WERI-Rb-1 (cell line): ENCODE measurements at regions not wholly inside any gene's neighbourhood (a gene's known extent, or its start where the extent isn't known, plus 50 kb on each side); places are given as distances from the start of the nearest gene placed in this dataset.

Experiments
- DNase-seq: peaks from one replicate; pipeline ENCODE4 v3.0.0-alpha.2; 2020
- H3K27ac ChIP-seq: fragments of 250-450 bp; sonication (Bioruptor Pico); 2 replicates; pipeline ENCODE4 v1.5.1; 2020; ENCODE audit warnings: mild to moderate bottlenecking, moderate library complexity
- H3K27me3 ChIP-seq: fragments of 250-450 bp; sonication (Bioruptor Pico); 2 replicates; pipeline ENCODE4 v1.5.1; 2021; ENCODE audit warnings: mild to moderate bottlenecking, low read depth, moderate library complexity; ENCODE audit not compliant: insufficient read depth, severe bottlenecking
- H3K36me3 ChIP-seq: fragments of 250-450 bp; sonication (Bioruptor Pico); 2 replicates; pipeline ENCODE4 v1.5.1; 2020; ENCODE audit warnings: mild to moderate bottlenecking, moderate library complexity
- H3K4me3 ChIP-seq: 2 replicates; pipeline ENCODE4 v1.5.1; 2011; ENCODE audit warnings: low read depth, mild to moderate bottlenecking, control low read depth, low read length
- H3K9me3 ChIP-seq: fragments of 250-450 bp; sonication (Bioruptor Pico); 2 replicates; pipeline ENCODE4 v1.5.1; 2021; ENCODE audit warnings: mild to moderate bottlenecking, moderate library complexity; ENCODE audit not compliant: severe bottlenecking
- TF ChIP-seq, protein P1 (sequence below): IDR thresholded peaks from 2 replicates; pipeline ENCODE4 v1.5.1; 2011; ENCODE audit warnings: low read depth, mild to moderate bottlenecking, control low read depth, inconsistent platforms, low read length

DNA sequence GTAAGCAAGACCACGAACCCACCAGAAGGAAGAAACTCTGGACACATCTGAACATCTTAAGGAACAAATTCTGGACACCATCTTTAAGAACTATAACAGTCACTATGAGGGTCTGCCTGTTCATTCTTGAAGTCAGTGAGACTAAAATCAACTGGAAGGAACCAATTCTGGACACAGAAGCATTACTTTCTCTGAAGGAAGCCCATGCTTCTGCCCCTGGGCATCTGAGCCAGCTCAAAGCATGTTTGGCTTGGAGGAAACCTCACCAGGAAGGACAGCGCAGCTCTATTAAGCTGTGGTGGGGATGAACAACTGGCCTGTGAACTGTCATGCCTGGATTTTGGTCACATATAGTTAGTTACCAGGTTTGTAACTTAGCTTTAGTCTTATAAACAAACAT, 132.4 kb upstream of the GDF10 start:
- TF ChIP-seq, protein P1, sequence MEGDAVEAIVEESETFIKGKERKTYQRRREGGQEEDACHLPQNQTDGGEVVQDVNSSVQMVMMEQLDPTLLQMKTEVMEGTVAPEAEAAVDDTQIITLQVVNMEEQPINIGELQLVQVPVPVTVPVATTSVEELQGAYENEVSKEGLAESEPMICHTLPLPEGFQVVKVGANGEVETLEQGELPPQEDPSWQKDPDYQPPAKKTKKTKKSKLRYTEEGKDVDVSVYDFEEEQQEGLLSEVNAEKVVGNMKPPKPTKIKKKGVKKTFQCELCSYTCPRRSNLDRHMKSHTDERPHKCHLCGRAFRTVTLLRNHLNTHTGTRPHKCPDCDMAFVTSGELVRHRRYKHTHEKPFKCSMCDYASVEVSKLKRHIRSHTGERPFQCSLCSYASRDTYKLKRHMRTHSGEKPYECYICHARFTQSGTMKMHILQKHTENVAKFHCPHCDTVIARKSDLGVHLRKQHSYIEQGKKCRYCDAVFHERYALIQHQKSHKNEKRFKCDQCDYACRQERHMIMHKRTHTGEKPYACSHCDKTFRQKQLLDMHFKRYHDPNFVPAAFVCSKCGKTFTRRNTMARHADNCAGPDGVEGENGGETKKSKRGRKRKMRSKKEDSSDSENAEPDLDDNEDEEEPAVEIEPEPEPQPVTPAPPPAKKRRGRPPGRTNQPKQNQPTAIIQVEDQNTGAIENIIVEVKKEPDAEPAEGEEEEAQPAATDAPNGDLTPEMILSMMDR = no peak
- no peak overlapping the region for H3K4me3 ChIP-seq
- H3K27ac ChIP-seq = no peak overlapping the region
- H3K27me3 ChIP-seq = no peaks in the 10 kb centered on the region
- no peak for DNase-seq
- no peaks in the 10 kb centered on the region for H3K36me3 ChIP-seq
- H3K9me3 ChIP-seq = peaks cover 19% of the 10 kb centered on the region

- Histone ChIP-seq H3K27me3 (no peaks in the 10 kb centered on the region), H3K4me3 (no peak overlapping the region), H3K9me3 (peaks cover 19% of the 10 kb centered on the region), H3K27ac (no peak overlapping the region), H3K36me3 (no peaks in the 10 kb centered on the region)
- no peak for DNase-seq
- TF ChIP-seq, protein P1 = no peak
Measured at GRCh38 chr10:47169581-47169980, 130.4 kb upstream of the GDF10 start.

DNA sequence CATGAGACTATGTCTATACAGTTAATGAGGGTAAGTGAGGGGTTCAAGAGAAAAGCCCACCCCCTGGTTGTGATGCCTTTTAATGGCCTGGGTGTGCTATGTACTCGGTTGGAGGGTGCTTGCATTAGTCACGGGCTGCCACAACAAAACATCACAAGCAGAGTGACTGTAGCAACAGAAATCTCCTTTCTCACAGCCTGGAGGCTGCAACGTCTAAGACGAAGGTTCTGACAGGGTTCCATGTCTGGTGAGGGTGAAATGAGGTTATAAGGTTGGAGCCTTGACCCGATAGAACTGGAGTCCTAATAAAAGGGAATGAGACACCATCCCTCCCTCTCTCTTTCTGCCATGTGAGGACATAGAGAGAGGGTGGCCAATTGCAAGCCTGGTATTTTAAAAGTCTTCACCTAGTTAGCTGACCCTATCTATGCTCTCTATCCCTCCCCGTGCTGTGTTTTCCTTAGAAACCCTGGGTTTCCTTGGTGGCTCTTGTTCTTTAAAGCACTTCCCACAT, 126.0 kb upstream of the GDF10 start:
- DNase-seq = no peak
- TF ChIP-seq, protein P1 = no peak
- no peaks in the 10 kb centered on the region for H3K27me3 ChIP-seq

DNA sequence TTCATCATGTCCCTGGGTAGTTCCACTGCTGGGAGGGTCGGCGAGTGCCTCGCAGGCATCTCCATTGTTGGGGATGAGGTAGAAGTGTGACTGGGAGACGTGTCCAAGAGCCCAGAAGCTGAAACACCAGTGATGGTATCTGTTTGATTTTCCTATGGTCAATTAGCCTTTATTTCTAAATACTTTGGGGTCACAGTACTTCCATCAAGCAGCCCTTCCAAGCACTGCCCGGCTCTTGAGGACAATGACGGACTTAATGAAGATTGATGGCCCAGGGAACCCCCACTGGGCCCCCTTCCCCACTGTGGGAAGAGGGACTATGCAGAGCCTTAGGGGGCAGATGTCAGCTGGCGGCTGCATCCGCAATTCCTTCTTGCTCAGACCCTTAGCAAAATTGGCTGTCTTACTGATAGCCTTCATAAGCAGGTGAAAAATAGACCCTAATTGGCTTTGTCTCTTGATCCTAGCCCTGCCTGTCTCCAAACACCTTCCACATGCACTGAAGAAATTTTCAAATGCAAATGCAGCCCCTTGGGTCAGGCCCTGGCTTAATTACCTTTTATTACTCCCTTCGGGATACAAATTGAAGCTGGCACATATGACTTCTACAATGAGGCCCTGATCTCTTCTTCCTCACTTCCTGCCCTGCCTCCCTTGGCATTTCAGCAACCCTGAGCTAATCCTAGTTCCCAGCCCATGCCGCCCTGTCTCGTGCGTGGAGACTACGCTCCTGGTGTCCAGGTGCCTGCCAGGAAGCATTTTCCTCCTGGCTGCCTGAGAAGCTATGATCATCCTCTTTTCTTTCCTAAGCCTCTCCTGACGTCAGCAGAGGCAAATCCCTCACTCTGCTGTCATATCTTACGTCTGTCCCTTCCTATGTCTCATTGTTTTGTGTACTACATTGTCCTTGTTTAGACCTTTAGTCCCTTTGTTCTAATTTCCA, 124.5 kb upstream of the GDF10 start:
- Histone ChIP-seq H3K9me3 (peaks cover 6% of the 10 kb centered on the region), H3K27me3 (no peaks in the 10 kb centered on the region), H3K4me3 (peak overlapping the region; percentile 39), H3K27ac (peak overlapping the region; percentile 94), H3K36me3 (no peaks in the 10 kb centered on the region)
- DNase-seq = peak; percentile 92
- TF ChIP-seq, protein P1 = no peak

More for the DNA sequence above, 126.0 kb upstream of the GDF10 start:
- Histone ChIP-seq H3K27ac (peak overlapping the region; percentile 94), H3K9me3 (peaks cover 17% of the 10 kb centered on the region), H3K36me3 (no peaks in the 10 kb centered on the region), H3K4me3 (no peak overlapping the region)

- DNase-seq = peak; percentile 92
- no peaks in the 10 kb centered on the region for H3K36me3 ChIP-seq
- H3K4me3 ChIP-seq = peak overlapping the region; percentile 39
- peak overlapping the region; percentile 94 for H3K27ac ChIP-seq
- peaks cover 2% of the 10 kb centered on the region for H3K9me3 ChIP-seq
- TF ChIP-seq, protein P1 = no peak
- no peaks in the 10 kb centered on the region for H3K27me3 ChIP-seq
Measured at GRCh38 chr10:47176206-47176902, 123.6 kb upstream of the GDF10 start.
